LNCAP (cell line): ENCODE measurements at regions not wholly inside any gene's neighbourhood (a gene's known extent, or its start where the extent isn't known, plus 50 kb on each side); places are given as distances from the start of the nearest gene placed in this dataset.
A peak's percentile ranks its signal among the peaks of the same experiment; 100 is the strongest.

ENCODE experiments used
- CTCF ChIP-seq: fragments of 450-650 bp; IDR thresholded peaks from 2 replicates; pipeline ENCODE4 v1.5.1; 2017; ENCODE audit warnings: mild to moderate bottlenecking

GRCh38 chr10:9381733-9382532, 1327.4 kb downstream of the GATA3 start:
- TF ChIP-seq CTCF, result no peak

- no peak for TF ChIP-seq CTCF
These were observed 1328.0 kb downstream of the GATA3 start for GRCh38 chr10:9382533-9382866.

GRCh38 chr10:9390516-9390915, 1336.0 kb downstream of the GATA3 start:
- TF ChIP-seq CTCF, result no peak

- TF ChIP-seq CTCF, result no peak
These were observed 1344.9 kb downstream of the GATA3 start for GRCh38 chr10:9399275-9399983.

GRCh38 chr10:9402067-9402466, 1347.6 kb downstream of the GATA3 start:
- TF ChIP-seq CTCF, result peak; percentile 37

DNA sequence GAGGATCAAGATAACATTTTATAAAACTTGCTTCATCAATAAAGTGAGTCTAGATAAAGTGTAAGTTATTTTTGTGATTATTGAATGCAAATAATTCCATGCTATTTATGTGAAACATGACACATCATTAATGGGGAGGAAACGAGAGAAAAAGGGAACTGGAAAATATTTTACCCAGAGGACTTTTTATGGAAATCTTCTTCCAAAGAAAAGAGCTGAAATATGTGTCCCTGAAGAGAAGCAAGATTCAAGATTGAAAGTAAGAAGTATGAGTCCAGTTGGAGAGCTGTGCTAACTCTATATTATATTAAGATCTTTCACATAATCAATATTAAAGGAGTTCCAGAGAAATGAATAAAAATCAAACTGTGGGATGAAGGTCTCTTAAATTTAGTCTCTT, 1361.8 kb downstream of the GATA3 start:
- TF ChIP-seq CTCF, result no peak

DNA sequence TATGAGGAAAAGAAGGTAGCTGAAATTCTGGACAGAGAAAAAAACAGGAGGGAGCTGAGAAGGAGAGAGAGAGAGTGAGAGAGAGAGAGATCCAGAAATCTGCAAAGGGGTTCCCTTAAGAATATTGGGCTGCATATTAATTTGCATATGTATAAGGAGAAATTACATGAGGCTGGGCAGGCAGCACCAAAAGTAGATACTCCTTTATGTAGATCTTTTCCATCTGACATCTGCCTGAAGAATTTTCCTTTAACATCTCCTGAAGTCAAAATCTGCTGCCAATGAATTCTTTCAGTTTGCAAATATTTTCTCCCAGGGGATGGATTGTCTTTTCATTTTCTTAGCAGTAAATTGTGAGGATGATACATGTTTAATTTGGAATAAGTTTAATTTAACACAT, 1365.3 kb downstream of the GATA3 start:
- TF ChIP-seq CTCF, result no peak
